Activated naive CD4-positive, alpha-beta T cell treated with anti-CD3 and anti-CD28 coated beads, Interleukin-2, amount 50 U/mL, for 24 hours (primary cell): ENCODE measurements at regions not wholly inside any gene's neighbourhood (a gene's known extent, or its start where the extent isn't known, plus 50 kb on each side); places are given as distances from the start of the nearest gene placed in this dataset.

Experiments
- H3K27ac Mint-ChIP-seq: one replicate; pipeline ENCODE4 v1.8.0; 2021; ENCODE audit warnings: mild to moderate bottlenecking, mixed read lengths
- H3K27me3 Mint-ChIP-seq: one replicate; pipeline ENCODE4 v1.8.0; 2021; ENCODE audit warnings: mixed read lengths
- H3K36me3 Mint-ChIP-seq: one replicate; pipeline ENCODE4 v1.8.0; 2021; ENCODE audit warnings: mixed read lengths
- H3K4me1 Mint-ChIP-seq: one replicate; pipeline ENCODE4 v1.8.0; 2021; ENCODE audit warnings: mixed read lengths
- H3K4me3 Mint-ChIP-seq: one replicate; pipeline ENCODE4 v1.8.0; 2021; ENCODE audit warnings: mild to moderate bottlenecking, mixed read lengths
- H3K9me3 Mint-ChIP-seq: one replicate; pipeline ENCODE4 v1.8.0; 2021; ENCODE audit warnings: mixed read lengths

DNA sequence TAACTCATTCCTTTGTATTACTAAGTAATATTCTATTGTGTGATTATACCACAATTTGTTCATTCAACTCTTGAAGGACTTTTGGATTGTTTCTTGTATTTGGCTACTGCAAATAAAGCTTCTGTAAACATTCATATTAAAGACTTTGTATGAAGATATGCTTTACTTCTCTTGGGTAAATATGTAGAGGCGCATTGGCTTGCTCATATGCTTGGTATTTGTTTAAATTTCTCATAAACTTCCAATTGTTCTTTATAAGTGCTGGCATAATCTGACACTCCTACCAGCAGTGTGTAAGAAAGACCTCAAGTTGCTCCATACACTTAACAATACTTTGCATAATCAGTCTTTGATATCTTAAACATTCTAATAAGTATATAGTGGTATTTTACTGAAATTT is 792.8 kb upstream of the LRRTM1 start:
- Mint-ChIP-seq H3K4me1 (no peaks in the 10 kb centered on the region), H3K4me3 (no peak overlapping the region), H3K9me3 (peaks cover 6% of the 10 kb centered on the region), H3K36me3 (no peaks in the 10 kb centered on the region), H3K27ac (no peak overlapping the region), H3K27me3 (no peaks in the 10 kb centered on the region)

- no peaks in the 10 kb centered on the region for H3K36me3 Mint-ChIP-seq
- no peaks in the 10 kb centered on the region for H3K4me1 Mint-ChIP-seq
- no peak overlapping the region for H3K27ac Mint-ChIP-seq
- H3K4me3 Mint-ChIP-seq, result no peak overlapping the region
- H3K27me3 Mint-ChIP-seq, result no peaks in the 10 kb centered on the region
- H3K9me3 Mint-ChIP-seq, result peaks cover 10% of the 10 kb centered on the region
Observed at GRCh38 chr2:81093031-81093430, 788.5 kb upstream of the LRRTM1 start.

DNA sequence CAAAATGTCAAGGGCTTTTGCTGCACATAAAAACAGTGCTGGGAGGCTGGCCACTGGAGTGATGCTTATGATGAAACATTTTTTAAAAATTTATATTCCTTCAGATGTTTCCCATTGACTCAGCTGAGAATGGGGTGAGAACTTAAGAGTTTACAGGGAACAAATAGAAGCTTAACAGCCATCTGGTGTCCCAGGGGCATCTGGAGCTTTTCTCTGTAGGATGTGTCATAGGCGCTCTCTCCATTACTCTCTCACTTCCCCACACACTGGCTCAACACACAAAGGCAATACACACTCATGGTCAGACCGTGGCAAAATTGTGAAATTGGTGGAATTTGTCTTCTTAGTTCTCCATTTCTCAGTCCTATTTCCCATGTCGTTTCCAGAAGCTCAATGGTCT is 783.1 kb upstream of the LRRTM1 start:
- Mint-ChIP-seq H3K4me3 (no peak overlapping the region), H3K4me1 (no peaks in the 10 kb centered on the region), H3K27me3 (no peaks in the 10 kb centered on the region), H3K27ac (no peak overlapping the region), H3K9me3 (peaks cover 4% of the 10 kb centered on the region), H3K36me3 (no peaks in the 10 kb centered on the region)

- H3K9me3 Mint-ChIP-seq, result no peaks in the 10 kb centered on the region
- H3K27ac Mint-ChIP-seq, result no peak overlapping the region
- no peaks in the 10 kb centered on the region for H3K4me1 Mint-ChIP-seq
- H3K4me3 Mint-ChIP-seq, result no peak overlapping the region
- H3K27me3 Mint-ChIP-seq, result no peaks in the 10 kb centered on the region
- no peaks in the 10 kb centered on the region for H3K36me3 Mint-ChIP-seq
Observed at GRCh38 chr2:81084101-81084500, 779.5 kb upstream of the LRRTM1 start.

DNA sequence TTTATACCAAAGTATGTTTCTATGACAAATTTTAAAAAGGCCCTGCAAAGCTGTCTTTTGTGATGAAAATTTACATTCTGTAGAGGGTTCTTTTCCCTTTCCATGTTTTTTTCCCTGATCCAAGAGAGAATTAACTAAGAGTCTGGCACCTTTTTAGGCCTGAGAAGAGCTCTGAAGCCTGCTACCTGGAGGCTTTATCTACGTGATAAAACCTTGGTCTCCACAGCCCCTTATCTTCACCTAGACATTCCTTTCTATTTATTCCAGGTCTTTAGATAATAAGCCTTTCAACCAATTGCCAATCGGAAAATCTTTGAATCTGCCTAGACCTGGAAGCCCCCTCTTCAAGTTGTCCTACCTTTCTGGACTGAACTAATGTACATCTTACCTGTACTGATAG is 774.1 kb upstream of the LRRTM1 start:
- no peaks in the 10 kb centered on the region for H3K36me3 Mint-ChIP-seq
- no peak overlapping the region for H3K27ac Mint-ChIP-seq
- no peaks in the 10 kb centered on the region for H3K4me1 Mint-ChIP-seq

GRCh38 chr2:81078102-81078501 is 773.5 kb upstream of the LRRTM1 start:
- Mint-ChIP-seq H3K27ac (no peak overlapping the region), H3K4me3 (no peak overlapping the region), H3K9me3 (peaks cover 7% of the 10 kb centered on the region), H3K36me3 (no peaks in the 10 kb centered on the region), H3K4me1 (no peaks in the 10 kb centered on the region), H3K27me3 (no peaks in the 10 kb centered on the region)

More for the DNA sequence above, 774.1 kb upstream of the LRRTM1 start:
- no peaks in the 10 kb centered on the region for H3K27me3 Mint-ChIP-seq
- H3K9me3 Mint-ChIP-seq, result peaks cover 7% of the 10 kb centered on the region
- no peak overlapping the region for H3K4me3 Mint-ChIP-seq

DNA sequence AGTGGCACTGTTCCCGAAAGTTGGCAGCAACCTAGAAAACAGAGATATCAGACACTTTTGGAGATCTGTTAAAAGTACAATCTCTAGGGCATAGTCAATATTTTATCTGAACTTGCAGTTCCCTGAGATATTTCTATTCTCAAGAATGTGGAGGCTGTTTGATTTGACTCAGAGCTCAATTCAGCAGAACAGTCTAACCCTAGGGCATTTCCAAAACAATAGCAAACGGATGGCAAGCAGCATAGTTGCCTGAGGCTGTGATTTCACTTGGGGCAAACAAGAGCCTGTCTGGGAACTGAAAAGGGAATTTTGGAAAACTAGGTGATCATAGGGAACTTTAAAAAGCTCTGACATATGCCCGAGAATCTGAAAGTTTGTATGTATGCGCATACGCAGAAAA is 772.8 kb upstream of the LRRTM1 start:
- Mint-ChIP-seq H3K27me3 (no peaks in the 10 kb centered on the region), H3K36me3 (no peaks in the 10 kb centered on the region), H3K9me3 (peaks cover 7% of the 10 kb centered on the region), H3K4me1 (no peaks in the 10 kb centered on the region), H3K4me3 (no peak overlapping the region), H3K27ac (no peak overlapping the region)

DNA sequence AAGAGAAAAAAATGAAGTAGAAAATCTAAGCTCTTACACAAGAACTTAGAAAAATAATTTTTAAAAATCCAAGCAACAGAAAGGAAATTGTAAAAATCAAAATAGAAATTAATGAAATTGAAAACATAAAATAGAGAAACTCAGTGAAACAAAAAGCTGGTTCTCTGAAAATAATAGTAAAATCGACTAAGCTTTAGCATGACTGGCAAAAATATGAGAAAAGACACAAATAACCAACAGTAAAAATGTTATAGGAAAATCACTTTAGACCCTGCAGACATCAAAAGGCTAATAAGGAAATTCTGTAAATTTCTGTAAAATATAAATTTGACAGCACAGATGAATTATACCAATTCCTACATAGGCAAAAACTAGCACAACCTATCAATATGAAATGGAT is 768.9 kb upstream of the LRRTM1 start:
- H3K4me3 Mint-ChIP-seq, result no peak overlapping the region
- H3K4me1 Mint-ChIP-seq, result no peaks in the 10 kb centered on the region
- H3K27ac Mint-ChIP-seq, result no peak overlapping the region
- H3K27me3 Mint-ChIP-seq, result no peaks in the 10 kb centered on the region
- H3K36me3 Mint-ChIP-seq, result no peaks in the 10 kb centered on the region
- peaks cover 7% of the 10 kb centered on the region for H3K9me3 Mint-ChIP-seq

- no peaks in the 10 kb centered on the region for H3K36me3 Mint-ChIP-seq
Observed at GRCh38 chr2:81068144-81068543, 763.6 kb upstream of the LRRTM1 start.

DNA sequence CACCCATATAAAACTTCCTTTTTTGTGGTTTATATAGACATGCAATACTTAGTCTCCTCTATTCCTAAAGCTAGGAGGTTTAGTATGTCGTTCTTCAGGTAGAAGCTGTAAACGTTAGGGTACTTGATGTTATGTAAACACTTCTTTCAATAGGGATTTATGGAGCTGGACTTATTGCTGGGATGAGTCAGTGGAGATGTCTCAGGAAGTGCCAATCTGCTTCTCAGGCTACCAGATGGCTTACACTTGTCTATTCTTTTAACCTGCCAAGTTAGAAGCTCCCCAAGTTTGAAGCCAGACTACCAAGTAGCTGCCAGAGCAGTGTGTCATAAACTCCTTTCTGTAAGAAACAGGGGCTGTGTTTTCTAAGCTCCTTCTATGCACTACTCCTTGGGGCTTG is 756.5 kb upstream of the LRRTM1 start:
- no peaks in the 10 kb centered on the region for H3K4me1 Mint-ChIP-seq
- no peaks in the 10 kb centered on the region for H3K27me3 Mint-ChIP-seq
- peaks cover 21% of the 10 kb centered on the region for H3K9me3 Mint-ChIP-seq
- no peak overlapping the region for H3K4me3 Mint-ChIP-seq
- no peak overlapping the region for H3K27ac Mint-ChIP-seq
- H3K36me3 Mint-ChIP-seq, result no peaks in the 10 kb centered on the region

More at GRCh38 chr2:81068144-81068543, 763.6 kb upstream of the LRRTM1 start:
- Mint-ChIP-seq H3K9me3 (peaks cover 10% of the 10 kb centered on the region), H3K4me1 (no peaks in the 10 kb centered on the region), H3K4me3 (no peak overlapping the region), H3K27ac (no peak overlapping the region), H3K27me3 (no peaks in the 10 kb centered on the region)

DNA sequence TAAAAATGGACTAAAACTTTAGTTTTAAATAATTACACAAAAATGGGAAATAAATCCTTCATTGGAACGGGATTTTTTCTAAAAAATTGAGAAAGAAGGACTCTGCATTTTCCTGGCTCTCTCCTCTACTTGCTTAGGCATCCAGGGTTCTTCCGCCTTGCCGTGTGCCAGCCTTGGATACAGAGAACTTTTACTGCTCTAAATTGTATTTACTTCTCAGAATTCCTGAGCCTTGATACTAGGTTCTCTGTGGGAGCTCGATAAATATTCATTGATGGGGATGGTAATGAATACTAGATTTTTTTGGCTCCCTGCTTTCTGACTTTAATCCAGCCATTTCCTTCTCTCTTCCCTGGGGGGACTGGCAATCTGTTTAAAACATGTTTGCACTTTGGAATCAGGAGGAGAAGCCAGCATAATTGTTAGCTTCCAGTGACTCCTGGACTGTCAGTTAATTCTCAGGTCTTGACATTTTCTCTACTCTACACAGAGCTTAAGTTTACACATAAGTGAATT is 746.1 kb upstream of the LRRTM1 start:
- Mint-ChIP-seq H3K4me3 (no peak overlapping the region), H3K4me1 (no peaks in the 10 kb centered on the region), H3K9me3 (peaks cover 9% of the 10 kb centered on the region), H3K27ac (no peak overlapping the region), H3K36me3 (no peaks in the 10 kb centered on the region), H3K27me3 (no peaks in the 10 kb centered on the region)

DNA sequence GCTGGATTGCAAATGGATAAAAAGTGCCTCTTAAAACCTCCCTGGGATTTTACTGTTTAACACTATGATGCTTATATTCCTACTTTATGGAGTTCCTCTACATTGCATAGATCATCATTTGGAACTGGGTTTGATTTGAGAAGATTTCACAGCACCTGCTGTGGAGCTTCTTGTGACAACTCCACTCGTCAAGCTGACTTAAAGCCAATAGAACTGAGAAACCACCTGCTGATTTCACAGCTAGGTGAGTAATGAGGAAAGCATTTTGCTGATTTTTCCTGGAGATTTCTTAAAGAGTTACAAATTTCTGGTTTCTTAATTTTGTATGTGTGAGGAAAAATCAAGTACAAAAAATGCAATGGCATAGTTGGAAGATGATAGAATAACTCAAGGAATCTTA is 739.1 kb upstream of the LRRTM1 start:
- H3K27me3 Mint-ChIP-seq, result no peaks in the 10 kb centered on the region
- H3K4me3 Mint-ChIP-seq, result no peak overlapping the region
- H3K27ac Mint-ChIP-seq, result no peak overlapping the region
- peaks cover 15% of the 10 kb centered on the region for H3K9me3 Mint-ChIP-seq
- no peaks in the 10 kb centered on the region for H3K36me3 Mint-ChIP-seq
- no peaks in the 10 kb centered on the region for H3K4me1 Mint-ChIP-seq

GRCh38 chr2:81007104-81007503 is 702.6 kb upstream of the LRRTM1 start:
- no peak overlapping the region for H3K27ac Mint-ChIP-seq
- no peaks in the 10 kb centered on the region for H3K36me3 Mint-ChIP-seq
- no peaks in the 10 kb centered on the region for H3K9me3 Mint-ChIP-seq
- H3K27me3 Mint-ChIP-seq, result no peaks in the 10 kb centered on the region
- no peak overlapping the region for H3K4me3 Mint-ChIP-seq
- H3K4me1 Mint-ChIP-seq, result no peaks in the 10 kb centered on the region

DNA sequence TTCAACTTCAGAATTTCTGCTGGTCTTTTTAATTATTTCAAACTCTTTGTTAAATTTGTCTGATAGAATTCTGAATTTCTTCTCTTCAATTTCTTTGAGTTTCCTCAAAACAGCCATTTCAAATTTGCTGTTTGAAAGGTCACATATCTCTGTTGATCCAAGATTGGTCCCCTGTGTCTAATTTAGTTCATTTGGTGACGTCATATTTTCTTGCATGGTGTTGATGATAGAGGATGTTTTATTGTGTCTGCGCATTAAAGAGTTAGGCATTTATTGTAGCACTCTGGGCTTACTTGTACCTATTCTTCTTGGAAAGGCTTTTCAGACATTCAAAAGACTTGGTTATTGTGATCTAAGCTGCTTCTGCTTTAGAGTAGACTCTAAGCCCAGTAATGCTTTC is 698.4 kb upstream of the LRRTM1 start:
- Mint-ChIP-seq H3K4me3 (no peak overlapping the region), H3K4me1 (no peaks in the 10 kb centered on the region), H3K27me3 (no peaks in the 10 kb centered on the region), H3K36me3 (no peaks in the 10 kb centered on the region), H3K27ac (no peak overlapping the region), H3K9me3 (peaks cover 6% of the 10 kb centered on the region)

GRCh38 chr2:80987466-80987865 is 682.9 kb upstream of the LRRTM1 start:
- Mint-ChIP-seq H3K4me1 (no peaks in the 10 kb centered on the region), H3K4me3 (no peak overlapping the region), H3K27ac (no peak overlapping the region), H3K27me3 (no peaks in the 10 kb centered on the region), H3K36me3 (no peaks in the 10 kb centered on the region), H3K9me3 (peaks cover 9% of the 10 kb centered on the region)

DNA sequence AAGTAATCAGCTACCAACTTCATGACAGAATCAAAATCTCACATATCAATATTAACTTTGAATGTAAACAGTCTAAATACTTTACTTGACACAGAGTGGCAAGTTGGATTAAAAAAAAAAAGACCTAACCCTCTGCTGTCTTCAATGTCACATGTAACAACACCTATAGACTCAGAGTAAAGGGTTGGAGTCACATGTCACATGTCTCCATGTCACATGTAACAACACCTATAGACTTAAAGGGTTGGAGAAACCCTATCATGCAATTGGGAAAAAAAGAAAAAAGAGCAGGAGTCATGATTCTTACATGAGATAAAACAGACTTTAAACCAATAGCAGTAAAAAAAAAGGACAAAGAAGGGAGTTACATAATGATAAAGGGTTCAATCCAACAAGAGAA is 665.3 kb upstream of the LRRTM1 start:
- H3K4me3 Mint-ChIP-seq, result no peak overlapping the region
- no peaks in the 10 kb centered on the region for H3K36me3 Mint-ChIP-seq
- H3K9me3 Mint-ChIP-seq, result peaks cover 21% of the 10 kb centered on the region
- no peaks in the 10 kb centered on the region for H3K4me1 Mint-ChIP-seq
- H3K27me3 Mint-ChIP-seq, result no peaks in the 10 kb centered on the region
- H3K27ac Mint-ChIP-seq, result no peak overlapping the region

- no peaks in the 10 kb centered on the region for H3K27me3 Mint-ChIP-seq
- H3K4me3 Mint-ChIP-seq, result no peak overlapping the region
- no peaks in the 10 kb centered on the region for H3K36me3 Mint-ChIP-seq
- peaks cover 21% of the 10 kb centered on the region for H3K9me3 Mint-ChIP-seq
- no peak overlapping the region for H3K27ac Mint-ChIP-seq
- no peaks in the 10 kb centered on the region for H3K4me1 Mint-ChIP-seq
Observed at GRCh38 chr2:80968450-80968849, 663.9 kb upstream of the LRRTM1 start.
